Upper lobe of left lung (tissue), 6 donors: ENCODE measurements at regions not wholly inside any gene's neighbourhood (a gene's known extent, or its start where the extent isn't known, plus 50 kb on each side); places are given as distances from the start of the nearest gene placed in this dataset.

ENCODE experiments used
- ATAC-seq, 2 donors: fragments of 200-7000 bp; cut with Tn5 transposase; one replicate each; pipeline ENCODE4 v1.9.1; 2022; ENCODE audit warnings: mild to moderate bottlenecking in 2 of 2, moderate library complexity in 2 of 2; ENCODE audit not compliant: low FRiP score in 2 of 2
- DNase-seq, 2 donors: peaks; one replicate each; pipeline ENCODE4 v3.0.0-alpha.2; 2019 to 2020
- H3K27ac ChIP-seq, 4 donors: fragments of 200-600 bp; sonication (generic); one replicate each; pipeline ENCODE4 v1.5.1; 2016 to 2019
- H3K27me3 ChIP-seq, 4 donors: fragments of 200-600 bp; sonication (generic); one replicate each; pipeline ENCODE4 v1.5.1; 2017 to 2019
- H3K36me3 ChIP-seq, 4 donors: fragments of 200-600 bp; sonication (generic); one replicate each; pipeline ENCODE4 v1.5.1; 2016 to 2019
- H3K4me1 ChIP-seq, 4 donors: fragments of 200-600 bp; sonication (generic); one replicate each; pipeline ENCODE4 v1.5.1; 2018 to 2019
- H3K4me3 ChIP-seq, 4 donors: fragments of 200-600 bp; sonication (generic); one replicate each; pipeline ENCODE4 v1.5.1; 2017 to 2019; ENCODE audit warnings: mild to moderate bottlenecking in 2 of 4, moderate library complexity in 1 of 4
- H3K9me3 ChIP-seq, 4 donors: fragments of 200-600 bp; sonication (generic); one replicate each; pipeline ENCODE4 v1.5.1; 2018 to 2019
- CTCF ChIP-seq, 6 experiments: fragments of 450-650 bp in 4 of 6; fragments of 200-600 bp in 2 of 6; sonication (generic) in 2 of 6; IDR thresholded peaks; one replicate each; pipeline ENCODE4 v1.5.1; 2016 to 2019; ENCODE audit warnings: antibody characterized with exemption in 6 of 6
- EP300 ChIP-seq, 4 donors: sonication (generic); formaldehyde crosslinking; IDR thresholded peaks; one replicate each; pipeline ENCODE4 v1.5.1; 2017; ENCODE audit warnings: antibody characterized with exemption in 4 of 4, control low read depth in 2 of 4
- POLR2A ChIP-seq, 4 donors: fragments of 450-650 bp; IDR thresholded peaks; one replicate each; pipeline ENCODE4 v1.5.1; 2016 to 2017; ENCODE audit warnings: antibody characterized with exemption in 4 of 4, mild to moderate bottlenecking in 2 of 4
- POLR2AphosphoS5 ChIP-seq, 2 donors: sonication (generic); formaldehyde crosslinking; IDR thresholded peaks; one replicate each; pipeline ENCODE4 v1.5.1; 2017; ENCODE audit warnings: antibody characterized with exemption in 2 of 2
- WGBS, 2 donors: methylation state at CpG; one replicate each; pipeline ENCODE4 v1.1.5; 2017 to 2018; 5-methylcytosine and 5-hydroxymethylcytosine counted together
- donor health status: DM: no; HTN: no; CAD: no; lungs with moderate emphysema.
- donor health status: DM: no; HTN: yes; CAD: no; lungs with severe emphysema.

- TF ChIP-seq CTCF (IDR thresholded peaks at IDR 0.05) = no peak
- no peak for TF ChIP-seq POLR2A (IDR thresholded peaks at IDR 0.05)
- TF ChIP-seq EP300 (IDR thresholded peaks at IDR 0.05) = no peak
- no peak for TF ChIP-seq POLR2AphosphoS5 (IDR thresholded peaks at IDR 0.05)
- Histone ChIP-seq H3K4me1 (no peaks in the 10 kb centered on the region), H3K27me3 (no peaks in the 10 kb centered on the region), H3K27ac (no peak overlapping the region), H3K9me3 (no peaks in the 10 kb centered on the region), H3K36me3 (no peaks in the 10 kb centered on the region), H3K4me3 (no peak overlapping the region)
- ATAC-seq (no peak), DNase-seq (no peak)
- 73 to 85% methylated on average over 3 of the region's 3 CpGs for WGBS, 2 donors
Observed at GRCh38 chr20:60257671-60258070, 299.4 kb downstream of the CDH26 start.

GRCh38 chr20:60258255-60258863 is 300.1 kb downstream of the CDH26 start:
- DNase-seq (no peak), ATAC-seq (no peak)
- no peak overlapping the region for H3K27ac ChIP-seq
- H3K4me3 ChIP-seq = no peak overlapping the region
- H3K36me3 ChIP-seq = no peaks in the 10 kb centered on the region
- 66 to 76% methylated on average over 6 of the region's 6 CpGs for WGBS, 2 donors
- no peak for TF ChIP-seq POLR2A (IDR thresholded peaks at IDR 0.05)
- no peaks in the 10 kb centered on the region for H3K27me3 ChIP-seq
- H3K9me3 ChIP-seq = no peaks in the 10 kb centered on the region
- H3K4me1 ChIP-seq = no peaks in the 10 kb centered on the region

- WGBS, 2 donors = 57 to 73% methylated on average over 4 of the region's 4 CpGs
- no peak for DNase-seq
Observed at GRCh38 chr20:60261333-60261732, 303.1 kb downstream of the CDH26 start.

GRCh38 chr20:60262967-60263603 is 304.9 kb downstream of the CDH26 start:
- TF ChIP-seq CTCF (IDR thresholded peaks at IDR 0.05) (peak in 5 of 6 experiments; percentile 50 to 65 (median 58)), POLR2A (IDR thresholded peaks at IDR 0.05) (no peak)
- DNase-seq = peak in 1 of 2 donors; percentile 61
- no peaks in the 10 kb centered on the region for H3K27me3 ChIP-seq
- no peaks in the 10 kb centered on the region for H3K36me3 ChIP-seq
- H3K9me3 ChIP-seq = no peaks in the 10 kb centered on the region
- H3K4me3 ChIP-seq = no peak overlapping the region
- no peaks in the 10 kb centered on the region for H3K4me1 ChIP-seq
- no peak overlapping the region for H3K27ac ChIP-seq
- peak in 1 of 2 donors; percentile 48 for ATAC-seq
- WGBS, 2 donors = 13 to 14% methylated on average over 4 of the region's 4 CpGs

More at GRCh38 chr20:60261333-60261732, 303.1 kb downstream of the CDH26 start:
- H3K27ac ChIP-seq = no peak overlapping the region
- no peaks in the 10 kb centered on the region for H3K4me1 ChIP-seq
- H3K27me3 ChIP-seq = no peaks in the 10 kb centered on the region
- no peaks in the 10 kb centered on the region for H3K9me3 ChIP-seq
- no peak overlapping the region for H3K4me3 ChIP-seq
- no peaks in the 10 kb centered on the region for H3K36me3 ChIP-seq
- no peak for ATAC-seq
- TF ChIP-seq POLR2AphosphoS5 (IDR thresholded peaks at IDR 0.05) = no peak
- TF ChIP-seq CTCF (IDR thresholded peaks at IDR 0.05) = no peak
- no peak for TF ChIP-seq POLR2A (IDR thresholded peaks at IDR 0.05)

GRCh38 chr20:60263725-60264709 is 305.8 kb downstream of the CDH26 start:
- H3K9me3 ChIP-seq = no peaks in the 10 kb centered on the region
- no peaks in the 10 kb centered on the region for H3K4me1 ChIP-seq
- no peaks in the 10 kb centered on the region for H3K36me3 ChIP-seq
- H3K27me3 ChIP-seq = no peaks in the 10 kb centered on the region
- 62 to 72% methylated on average over 18 of the region's 18 CpGs for WGBS, 2 donors
- DNase-seq (no peak), ATAC-seq (no peak)
- no peak overlapping the region for H3K27ac ChIP-seq
- TF ChIP-seq POLR2A (IDR thresholded peaks at IDR 0.05) = no peak
- no peak for TF ChIP-seq CTCF (IDR thresholded peaks at IDR 0.05)
- no peak for TF ChIP-seq EP300 (IDR thresholded peaks at IDR 0.05)
- no peak for TF ChIP-seq POLR2AphosphoS5 (IDR thresholded peaks at IDR 0.05)
- no peak overlapping the region for H3K4me3 ChIP-seq
